GM23338 (cell line): ENCODE measurements at regions not wholly inside any gene's neighbourhood (a gene's known extent, or its start where the extent isn't known, plus 50 kb on each side); places are given as distances from the start of the nearest gene placed in this dataset.
"Not testable (repeated sequence)": the region's sequence is repeated elsewhere in the genome, so short reads cannot be mapped to it uniquely, and the experiment has no call there.

Experiments
- ATAC-seq: fragments of 200-7000 bp; cut with Tn5 transposase; 3 replicates; pipeline ENCODE4 v1.9.1; 2020
- DNase-seq: peaks from one replicate; pipeline ENCODE4 v3.0.0-alpha.2; 2015; ENCODE audit warnings: low spot score
- H2AFZ ChIP-seq: fragments of 200-600 bp; sonication (generic); 2 replicates; pipeline ENCODE4 v1.8.0; 2016; ENCODE audit warnings: antibody characterized with exemption, mild to moderate bottlenecking, moderate library complexity
- H3F3A ChIP-seq: fragments of 200-600 bp; sonication (generic); replicated peaks from 2 replicates; pipeline ENCODE4 v1.8.0; 2017; ENCODE audit warnings: antibody characterized with exemption, mixed run types, low read depth
- H3K27ac ChIP-seq: fragments of 200-600 bp; sonication (generic); 2 replicates; pipeline ENCODE4 v1.6.1; 2016; ENCODE audit warnings: low read depth
- H3K27me3 ChIP-seq: fragments of 200-600 bp; sonication (generic); 2 replicates; pipeline ENCODE4 v1.8.0; 2016; ENCODE audit warnings: mild to moderate bottlenecking, mixed run types, moderate library complexity; ENCODE audit not compliant: insufficient read depth
- H3K36me3 ChIP-seq: fragments of 200-600 bp; sonication (generic); 2 replicates; pipeline ENCODE4 v1.8.0; 2016; ENCODE audit warnings: mild to moderate bottlenecking; ENCODE audit not compliant: insufficient read depth
- H3K4me1 ChIP-seq: fragments of 200-600 bp; sonication (generic); 2 replicates; pipeline ENCODE4 v1.8.0; 2016; ENCODE audit warnings: mild to moderate bottlenecking, moderate library complexity; ENCODE audit not compliant: insufficient read depth
- H3K4me2 ChIP-seq: fragments of 200-600 bp; sonication (generic); 2 replicates; pipeline ENCODE4 v1.7.1; 2017; ENCODE audit warnings: mixed run types
- H3K4me3 ChIP-seq: fragments of 200-600 bp; sonication (generic); 2 replicates; pipeline ENCODE4 v1.6.1; 2016; ENCODE audit warnings: mixed run types
- H3K79me2 ChIP-seq: fragments of 200-600 bp; sonication (generic); replicated peaks from 2 replicates; pipeline ENCODE4 v1.8.0; 2017; ENCODE audit warnings: mild to moderate bottlenecking; ENCODE audit not compliant: insufficient read depth
- H3K9me2 ChIP-seq: fragments of 200-600 bp; sonication (generic); 2 replicates; pipeline ENCODE4 v1.8.0; 2017; ENCODE audit not compliant: insufficient read depth
- H4K20me1 ChIP-seq: fragments of 200-600 bp; sonication (generic); replicated peaks from 2 replicates; pipeline ENCODE4 v1.8.0; 2017; ENCODE audit warnings: mild to moderate bottlenecking; ENCODE audit not compliant: insufficient read depth
- H3K27ac Mint-ChIP-seq: 2 replicates; pipeline ENCODE4 v1.8.0; 2020; ENCODE audit warnings: inconsistent platforms, mild to moderate bottlenecking, moderate library complexity, mixed read lengths
- H3K27me3 Mint-ChIP-seq: 3 replicates; pipeline ENCODE4 v1.8.0; 2022; ENCODE audit warnings: low read depth, mild to moderate bottlenecking, moderate library complexity, mixed read lengths, inconsistent platforms; ENCODE audit not compliant: insufficient read depth, poor library complexity
- H3K36me3 Mint-ChIP-seq: 3 replicates; pipeline ENCODE4 v1.8.0; 2021; ENCODE audit warnings: low read depth, mild to moderate bottlenecking, inconsistent platforms, moderate library complexity, mixed read lengths
- H3K4me1 Mint-ChIP-seq: 3 replicates; pipeline ENCODE4 v1.8.0; 2020; ENCODE audit warnings: mild to moderate bottlenecking, inconsistent platforms, mixed read lengths
- H3K4me3 Mint-ChIP-seq: 3 replicates; pipeline ENCODE4 v1.8.0; 2021; ENCODE audit warnings: moderate library complexity, mild to moderate bottlenecking, inconsistent platforms, mixed read lengths
- H3K9me3 Mint-ChIP-seq: 3 replicates; pipeline ENCODE4 v1.8.0; 2020; ENCODE audit warnings: moderate library complexity, mild to moderate bottlenecking, inconsistent platforms, mixed read lengths
- CREB1 ChIP-seq: fragments of 250-450 bp; sonication (Bioruptor Pico); IDR thresholded peaks from 2 replicates; pipeline ENCODE4 v1.5.0; 2020; ENCODE audit warnings: low read depth, mild to moderate bottlenecking, moderate library complexity
- EZH2 ChIP-seq: fragments of 200-600 bp; sonication (generic); IDR thresholded peaks from one replicate; pipeline ENCODE4 v1.8.0; 2017; ENCODE audit warnings: antibody characterized with exemption, mild to moderate bottlenecking, low read depth; ENCODE audit not compliant: unreplicated experiment
- EZH2phosphoT487 ChIP-seq: fragments of 200-600 bp; sonication (generic); IDR thresholded peaks from one replicate; pipeline ENCODE4 v1.8.1; 2018; ENCODE audit warnings: antibody characterized with exemption; ENCODE audit not compliant: unreplicated experiment
- JUNB ChIP-seq: IDR thresholded peaks from one replicate; pipeline ENCODE4 v1.6.1; 2016; ENCODE audit warnings: antibody characterized with exemption; ENCODE audit not compliant: unreplicated experiment
- NANOG ChIP-seq: IDR thresholded peaks from 2 replicates; pipeline ENCODE4 v1.6.1; 2016; ENCODE audit warnings: antibody characterized with exemption, borderline replicate concordance
- POLR2AphosphoS5 ChIP-seq: IDR thresholded peaks from 2 replicates; pipeline ENCODE4 v1.6.1; 2016; ENCODE audit warnings: antibody characterized with exemption, low read depth
- REST ChIP-seq: IDR thresholded peaks from one replicate; pipeline ENCODE4 v1.6.1; 2018; ENCODE audit warnings: antibody characterized with exemption; ENCODE audit not compliant: unreplicated experiment
- STAT1 ChIP-seq: IDR thresholded peaks from one replicate; pipeline ENCODE4 v1.6.1; 2016; ENCODE audit warnings: antibody characterized with exemption; ENCODE audit not compliant: unreplicated experiment
- ZNF114 ChIP-seq: fragments of 250-450 bp; sonication (Bioruptor Pico); IDR thresholded peaks from 2 replicates; pipeline ENCODE4 v1.5.0; 2020; ENCODE audit warnings: mild to moderate bottlenecking, moderate library complexity
- ZNF331 ChIP-seq: fragments of 250-450 bp; sonication (Bioruptor Pico); IDR thresholded peaks from 2 replicates; pipeline ENCODE4 v1.5.0; 2020; ENCODE audit warnings: low read depth, mild to moderate bottlenecking, moderate library complexity
- TF ChIP-seq, protein P1 (sequence below): fragments of 250-450 bp; sonication (Bioruptor Pico); IDR thresholded peaks from 2 replicates; pipeline ENCODE4 v1.5.0; 2020; ENCODE audit warnings: mild to moderate bottlenecking, moderate library complexity
- TF ChIP-seq, protein P2 (sequence below): IDR thresholded peaks from 2 replicates; pipeline ENCODE4 v1.6.1; 2016; ENCODE audit warnings: antibody characterized with exemption

- not testable (repeated sequence) for H3K4me1 Mint-ChIP-seq, H3K4me3 ChIP-seq, H3K4me2 ChIP-seq, H4K20me1 ChIP-seq, H3K79me2 ChIP-seq, H3K4me1 ChIP-seq, ATAC-seq, H2AFZ ChIP-seq, H3K27ac Mint-ChIP-seq, H3K27me3 Mint-ChIP-seq, H3F3A ChIP-seq, DNase-seq, H3K36me3 ChIP-seq, H3K27me3 ChIP-seq, H3K9me2 ChIP-seq, H3K4me3 Mint-ChIP-seq, H3K27ac ChIP-seq
- H3K9me3 Mint-ChIP-seq = peaks cover 100% of the 10 kb centered on the region
- peaks cover 54% of the 10 kb centered on the region for H3K36me3 Mint-ChIP-seq
Observed at GRCh38 chr12:130004310-130004877, 100.6 kb upstream of the TMEM132D start.

- H3K27me3 ChIP-seq = 0 out of 2 replicates have a peak, but pooled peaks cover 3% of the 10 kb centered on the region
- no peaks in the 10 kb centered on the region for H4K20me1 ChIP-seq
- no peaks in the 10 kb centered on the region for H3F3A ChIP-seq
- ATAC-seq = no peak
- H3K4me2 ChIP-seq = no peak overlapping the region
- Mint-ChIP-seq H3K4me1 (no peaks in the 10 kb centered on the region), H3K27me3 (peaks cover 2% of the 10 kb centered on the region), H3K9me3 (peaks cover 76% of the 10 kb centered on the region), H3K27ac (no peak overlapping the region), H3K36me3 (peaks cover 40% of the 10 kb centered on the region), H3K4me3 (no peak overlapping the region)
- H2AFZ ChIP-seq = no peak overlapping the region
- peaks cover 3% of the 10 kb centered on the region; the same call in 1 of the 2 replicates for H3K36me3 ChIP-seq
- DNase-seq = no peak
- H3K79me2 ChIP-seq = no peaks in the 10 kb centered on the region
- no peaks in the 10 kb centered on the region; the same call in 1 of the 2 replicates for H3K9me2 ChIP-seq
- no peaks in the 10 kb centered on the region for H3K4me1 ChIP-seq
- no peak overlapping the region for H3K27ac ChIP-seq
- no peak overlapping the region for H3K4me3 ChIP-seq
- TF ChIP-seq, protein P1, sequence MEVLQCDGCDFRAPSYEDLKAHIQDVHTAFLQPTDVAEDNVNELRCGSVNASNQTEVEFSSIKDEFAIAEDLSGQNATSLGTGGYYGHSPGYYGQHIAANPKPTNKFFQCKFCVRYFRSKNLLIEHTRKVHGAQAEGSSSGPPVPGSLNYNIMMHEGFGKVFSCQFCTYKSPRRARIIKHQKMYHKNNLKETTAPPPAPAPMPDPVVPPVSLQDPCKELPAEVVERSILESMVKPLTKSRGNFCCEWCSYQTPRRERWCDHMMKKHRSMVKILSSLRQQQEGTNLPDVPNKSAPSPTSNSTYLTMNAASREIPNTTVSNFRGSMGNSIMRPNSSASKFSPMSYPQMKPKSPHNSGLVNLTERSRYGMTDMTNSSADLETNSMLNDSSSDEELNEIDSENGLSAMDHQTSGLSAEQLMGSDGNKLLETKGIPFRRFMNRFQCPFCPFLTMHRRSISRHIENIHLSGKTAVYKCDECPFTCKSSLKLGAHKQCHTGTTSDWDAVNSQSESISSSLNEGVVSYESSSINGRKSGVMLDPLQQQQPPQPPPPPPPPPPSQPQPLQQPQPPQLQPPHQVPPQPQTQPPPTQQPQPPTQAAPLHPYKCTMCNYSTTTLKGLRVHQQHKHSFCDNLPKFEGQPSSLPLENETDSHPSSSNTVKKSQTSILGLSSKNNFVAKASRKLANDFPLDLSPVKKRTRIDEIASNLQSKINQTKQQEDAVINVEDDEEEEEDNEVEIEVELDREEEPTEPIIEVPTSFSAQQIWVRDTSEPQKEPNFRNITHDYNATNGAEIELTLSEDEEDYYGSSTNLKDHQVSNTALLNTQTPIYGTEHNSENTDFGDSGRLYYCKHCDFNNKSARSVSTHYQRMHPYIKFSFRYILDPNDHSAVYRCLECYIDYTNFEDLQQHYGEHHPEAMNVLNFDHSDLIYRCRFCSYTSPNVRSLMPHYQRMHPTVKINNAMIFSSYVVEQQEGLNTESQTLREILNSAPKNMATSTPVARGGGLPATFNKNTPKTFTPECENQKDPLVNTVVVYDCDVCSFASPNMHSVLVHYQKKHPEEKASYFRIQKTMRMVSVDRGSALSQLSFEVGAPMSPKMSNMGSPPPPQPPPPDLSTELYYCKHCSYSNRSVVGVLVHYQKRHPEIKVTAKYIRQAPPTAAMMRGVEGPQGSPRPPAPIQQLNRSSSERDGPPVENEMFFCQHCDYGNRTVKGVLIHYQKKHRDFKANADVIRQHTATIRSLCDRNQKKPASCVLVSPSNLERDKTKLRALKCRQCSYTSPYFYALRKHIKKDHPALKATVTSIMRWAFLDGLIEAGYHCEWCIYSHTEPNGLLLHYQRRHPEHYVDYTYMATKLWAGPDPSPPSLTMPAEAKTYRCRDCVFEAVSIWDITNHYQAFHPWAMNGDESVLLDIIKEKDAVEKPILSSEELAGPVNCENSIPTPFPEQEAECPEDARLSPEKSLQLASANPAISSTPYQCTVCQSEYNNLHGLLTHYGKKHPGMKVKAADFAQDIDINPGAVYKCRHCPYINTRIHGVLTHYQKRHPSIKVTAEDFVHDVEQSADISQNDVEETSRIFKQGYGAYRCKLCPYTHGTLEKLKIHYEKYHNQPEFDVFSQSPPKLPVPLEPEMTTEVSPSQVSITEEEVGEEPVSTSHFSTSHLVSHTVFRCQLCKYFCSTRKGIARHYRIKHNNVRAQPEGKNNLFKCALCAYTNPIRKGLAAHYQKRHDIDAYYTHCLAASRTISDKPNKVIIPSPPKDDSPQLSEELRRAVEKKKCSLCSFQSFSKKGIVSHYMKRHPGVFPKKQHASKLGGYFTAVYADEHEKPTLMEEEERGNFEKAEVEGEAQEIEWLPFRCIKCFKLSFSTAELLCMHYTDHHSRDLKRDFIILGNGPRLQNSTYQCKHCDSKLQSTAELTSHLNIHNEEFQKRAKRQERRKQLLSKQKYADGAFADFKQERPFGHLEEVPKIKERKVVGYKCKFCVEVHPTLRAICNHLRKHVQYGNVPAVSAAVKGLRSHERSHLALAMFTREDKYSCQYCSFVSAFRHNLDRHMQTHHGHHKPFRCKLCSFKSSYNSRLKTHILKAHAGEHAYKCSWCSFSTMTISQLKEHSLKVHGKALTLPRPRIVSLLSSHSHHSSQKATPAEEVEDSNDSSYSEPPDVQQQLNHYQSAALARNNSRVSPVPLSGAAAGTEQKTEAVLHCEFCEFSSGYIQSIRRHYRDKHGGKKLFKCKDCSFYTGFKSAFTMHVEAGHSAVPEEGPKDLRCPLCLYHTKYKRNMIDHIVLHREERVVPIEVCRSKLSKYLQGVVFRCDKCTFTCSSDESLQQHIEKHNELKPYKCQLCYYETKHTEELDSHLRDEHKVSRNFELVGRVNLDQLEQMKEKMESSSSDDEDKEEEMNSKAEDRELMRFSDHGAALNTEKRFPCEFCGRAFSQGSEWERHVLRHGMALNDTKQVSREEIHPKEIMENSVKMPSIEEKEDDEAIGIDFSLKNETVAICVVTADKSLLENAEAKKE (CRISPR knock-in tag) = no peak
- TF ChIP-seq ZNF331 = no peak
- TF ChIP-seq REST = no peak
- TF ChIP-seq JUNB = no peak
- TF ChIP-seq NANOG = no peak
- TF ChIP-seq, protein P2, sequence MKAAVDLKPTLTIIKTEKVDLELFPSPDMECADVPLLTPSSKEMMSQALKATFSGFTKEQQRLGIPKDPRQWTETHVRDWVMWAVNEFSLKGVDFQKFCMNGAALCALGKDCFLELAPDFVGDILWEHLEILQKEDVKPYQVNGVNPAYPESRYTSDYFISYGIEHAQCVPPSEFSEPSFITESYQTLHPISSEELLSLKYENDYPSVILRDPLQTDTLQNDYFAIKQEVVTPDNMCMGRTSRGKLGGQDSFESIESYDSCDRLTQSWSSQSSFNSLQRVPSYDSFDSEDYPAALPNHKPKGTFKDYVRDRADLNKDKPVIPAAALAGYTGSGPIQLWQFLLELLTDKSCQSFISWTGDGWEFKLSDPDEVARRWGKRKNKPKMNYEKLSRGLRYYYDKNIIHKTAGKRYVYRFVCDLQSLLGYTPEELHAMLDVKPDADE = no peak
- no peak for TF ChIP-seq POLR2AphosphoS5
- no peak for TF ChIP-seq EZH2phosphoT487
- no peak for TF ChIP-seq STAT1
- TF ChIP-seq CREB1 (CRISPR knock-in tag) = no peak
- no peak for TF ChIP-seq EZH2
- no peak for TF ChIP-seq ZNF114
Observed at GRCh38 chr12:130007771-130008170, 103.9 kb upstream of the TMEM132D start.
